GM19438 (cell line): ENCODE measurements at regions not wholly inside any gene's neighbourhood (a gene's known extent, or its start where the extent isn't known, plus 50 kb on each side); places are given as distances from the start of the nearest gene placed in this dataset.
"Not testable (repeated sequence)": the region's sequence is repeated elsewhere in the genome, so short reads cannot be mapped to it uniquely, and the experiment has no call there.

Experiments used
- ATAC-seq: cut with Tn5 transposase; IDR thresholded peaks from one replicate; pipeline ENCODE4 v1.9.1; 2021; ENCODE audit warnings: low read depth; ENCODE audit not compliant: unreplicated experiment

GRCh38 chrX:98294310-98294709 lies 1410.6 kb downstream of the RPA4 start:
- no peak for ATAC-seq

GRCh38 chrX:98296129-98296528 lies 1412.4 kb downstream of the RPA4 start:
- no peak for ATAC-seq

GRCh38 chrX:98299785-98300184 lies 1416.1 kb downstream of the RPA4 start:
- ATAC-seq, result no peak

- not testable (repeated sequence) for ATAC-seq
These were observed 1416.8 kb downstream of the RPA4 start for GRCh38 chrX:98300536-98300935.

GRCh38 chrX:98331407-98331806 lies 1447.7 kb downstream of the RPA4 start:
- ATAC-seq, result no peak

- no peak for ATAC-seq
These were observed 1454.8 kb downstream of the RPA4 start for GRCh38 chrX:98338544-98338943.

- no peak for ATAC-seq
These were observed 1467.2 kb downstream of the RPA4 start for GRCh38 chrX:98350940-98351339.

- ATAC-seq, result no peak
These were observed 1473.4 kb downstream of the RPA4 start for GRCh38 chrX:98357146-98357545.

- ATAC-seq, result no peak
These were observed 1478.9 kb downstream of the RPA4 start for GRCh38 chrX:98362630-98363029.

GRCh38 chrX:98371994-98372393 lies 1488.3 kb downstream of the RPA4 start:
- ATAC-seq, result no peak

- ATAC-seq, result no peak
These were observed 1495.4 kb downstream of the RPA4 start for GRCh38 chrX:98379134-98379533.

GRCh38 chrX:98380106-98380505 lies 1496.4 kb downstream of the RPA4 start:
- ATAC-seq, result no peak

GRCh38 chrX:98380556-98380955 lies 1496.8 kb downstream of the RPA4 start:
- no peak for ATAC-seq

- no peak for ATAC-seq
These were observed 1514.8 kb downstream of the RPA4 start for GRCh38 chrX:98398542-98398941.

- ATAC-seq, result no peak
These were observed 1521.7 kb downstream of the RPA4 start for GRCh38 chrX:98405376-98405775.

GRCh38 chrX:98407584-98407983 lies 1523.9 kb downstream of the RPA4 start:
- no peak for ATAC-seq

- ATAC-seq, result no peak
These were observed 1526.2 kb downstream of the RPA4 start for GRCh38 chrX:98409867-98410266.

GRCh38 chrX:98412058-98412457 lies 1528.3 kb downstream of the RPA4 start:
- no peak for ATAC-seq

- ATAC-seq, result no peak
These were observed 1538.8 kb downstream of the RPA4 start for GRCh38 chrX:98422536-98422935.

- ATAC-seq, result no peak
These were observed 1548.7 kb downstream of the RPA4 start for GRCh38 chrX:98432413-98432812.

- ATAC-seq, result no peak
These were observed 1564.8 kb downstream of the RPA4 start for GRCh38 chrX:98448524-98448923.

- no peak for ATAC-seq
These were observed 1568.7 kb downstream of the RPA4 start for GRCh38 chrX:98452456-98452855.

GRCh38 chrX:98459669-98460068 lies 1576.0 kb downstream of the RPA4 start:
- no peak for ATAC-seq
